Eye (tissue), 1 donor: ENCODE measurements at regions not wholly inside any gene's neighbourhood (a gene's known extent, or its start where the extent isn't known, plus 50 kb on each side); places are given as distances from the start of the nearest gene placed in this dataset.

ENCODE experiments used
- DNase-seq: peaks from one replicate; pipeline ENCODE4 v3.0.0-alpha.2; 2015

- no peak for DNase-seq
Observed at GRCh38 chr6:45830441-45831139, 185.1 kb downstream of the CLIC5 start.

GRCh38 chr6:45829873-45830272 lies 185.8 kb downstream of the CLIC5 start:
- no peak for DNase-seq

DNA sequence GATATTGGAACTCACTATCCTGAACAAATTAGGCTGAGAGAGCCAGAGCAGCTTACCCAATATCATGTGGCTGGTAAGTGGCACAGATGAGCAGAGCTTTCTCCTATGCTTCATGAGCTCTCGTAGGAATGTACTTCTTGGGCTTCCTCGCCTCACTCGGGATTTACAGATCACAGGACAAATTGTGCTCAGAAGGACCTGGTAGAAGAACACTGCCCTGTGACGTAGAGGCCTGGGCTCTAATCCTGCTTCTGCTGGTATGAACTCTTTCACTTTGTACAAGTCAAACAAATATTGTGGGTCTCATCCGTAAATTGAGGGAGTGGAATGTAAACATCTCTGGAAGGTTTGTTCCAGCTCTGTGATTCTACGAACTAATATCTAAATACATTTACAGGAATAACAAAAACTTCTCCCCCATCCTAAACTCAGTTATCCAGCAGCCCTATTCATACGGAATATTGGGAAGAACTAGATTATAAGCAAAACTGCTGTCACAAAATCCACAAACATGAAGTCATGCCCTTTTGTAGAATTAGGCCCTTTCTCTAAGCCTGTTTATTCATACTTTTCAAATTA lies 187.6 kb downstream of the CLIC5 start:
- no peak for DNase-seq

GRCh38 chr6:45822873-45823272 lies 192.8 kb downstream of the CLIC5 start:
- DNase-seq = no peak

DNA sequence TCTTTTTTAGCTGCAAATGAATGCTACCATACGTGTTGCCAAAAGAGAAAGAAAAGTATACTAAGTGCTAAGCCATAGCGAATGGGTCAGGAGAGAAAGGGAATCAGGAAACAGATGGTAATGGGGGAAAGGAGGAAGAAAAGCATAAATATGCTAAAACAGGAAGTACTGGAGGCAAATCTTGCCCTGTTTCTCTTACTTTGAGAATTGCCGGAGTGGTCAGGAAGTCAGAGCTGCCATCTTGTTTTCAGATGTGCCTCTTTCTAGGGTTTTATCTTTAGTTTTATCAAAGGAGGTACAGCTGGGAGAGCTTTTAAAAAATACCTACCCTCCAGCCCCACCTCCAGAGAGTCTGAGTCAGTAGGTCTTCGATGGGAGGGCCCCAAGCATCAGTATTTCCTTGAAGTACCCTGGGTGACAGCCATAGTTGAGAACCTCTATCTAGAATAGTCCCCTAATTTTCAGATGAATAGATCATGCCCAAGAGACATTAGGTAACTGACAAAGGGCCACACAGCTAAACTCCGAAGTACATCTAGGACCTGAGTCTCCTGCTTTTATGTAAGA lies 193.3 kb downstream of the CLIC5 start:
- no peak for DNase-seq

DNA sequence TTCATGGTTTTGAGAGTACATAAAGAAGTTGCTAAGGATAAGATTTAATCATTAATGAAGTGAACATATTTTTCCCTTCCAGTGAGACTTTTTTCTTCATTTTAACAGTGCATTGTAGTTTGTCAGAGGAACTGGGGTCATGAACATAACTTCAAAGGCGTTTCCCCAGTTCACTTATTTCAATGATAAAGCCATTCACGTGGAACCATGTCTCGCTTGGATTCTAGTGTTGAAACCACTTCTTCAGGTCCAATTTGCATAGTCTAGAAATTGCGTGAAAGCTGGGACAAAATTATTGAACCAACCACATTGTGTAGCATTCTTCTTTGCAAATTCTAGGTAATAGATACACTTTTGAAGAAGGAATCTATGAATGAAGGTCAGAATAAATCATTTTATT lies 197.0 kb downstream of the CLIC5 start:
- no peak for DNase-seq

GRCh38 chr6:45816674-45817297 lies 198.9 kb downstream of the CLIC5 start:
- DNase-seq = peak; percentile 15

DNA sequence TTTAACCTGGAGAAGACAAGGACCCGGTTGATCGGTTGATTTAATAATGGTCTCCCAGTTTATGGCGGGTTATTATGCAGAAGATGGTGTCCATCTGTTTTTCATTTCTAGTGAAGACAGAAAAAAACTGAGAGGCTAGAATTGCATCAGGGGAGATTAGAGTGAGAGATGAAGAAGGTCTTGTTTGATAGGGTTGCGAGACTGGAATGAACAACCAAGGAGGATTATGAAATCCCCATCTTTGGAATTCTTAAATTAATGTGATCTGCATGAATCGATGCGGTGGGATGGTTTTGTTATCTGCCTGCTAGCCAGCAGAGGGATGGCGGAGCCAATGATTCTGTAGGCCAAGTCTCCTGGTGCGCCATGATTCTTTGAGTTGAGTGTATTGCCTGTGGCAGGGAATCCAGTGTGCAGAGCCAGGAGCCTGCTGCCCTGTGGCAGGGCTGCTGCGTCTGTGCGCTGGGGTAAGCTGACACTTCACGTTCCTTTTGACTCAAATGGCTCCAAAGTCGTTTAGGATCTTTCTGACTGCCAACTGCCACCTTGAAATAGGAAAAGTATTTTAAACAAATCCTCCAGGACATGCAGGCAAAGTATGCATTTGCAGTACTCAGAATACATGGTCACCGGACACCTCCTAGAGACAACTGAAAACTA lies 200.1 kb downstream of the CLIC5 start:
- peak; percentile 20 for DNase-seq

- no peak for DNase-seq
Observed at GRCh38 chr6:45814772-45815171, 200.9 kb downstream of the CLIC5 start.

- DNase-seq = no peak
Observed at GRCh38 chr6:45813943-45814342, 201.7 kb downstream of the CLIC5 start.

DNA sequence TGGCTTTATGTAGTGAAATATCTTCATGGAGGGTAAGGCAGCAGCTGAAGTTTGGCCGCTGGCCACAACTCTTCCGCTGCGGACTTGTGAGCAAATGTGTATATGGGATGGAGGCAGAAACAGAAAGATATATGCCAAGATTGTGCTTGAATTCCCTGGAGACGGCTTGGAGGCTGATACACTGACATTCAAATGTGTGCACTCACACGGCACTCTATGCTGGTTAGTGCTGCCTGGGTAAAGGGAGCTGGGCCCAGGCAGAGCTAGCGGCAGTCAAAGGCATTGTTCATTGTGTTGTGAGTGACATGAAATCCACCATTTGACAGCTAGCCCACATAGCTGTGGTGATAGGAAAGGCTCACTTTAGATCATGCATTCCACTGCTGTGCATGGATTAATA lies 202.7 kb downstream of the CLIC5 start:
- peak; percentile 85 for DNase-seq

- no peak for DNase-seq
Observed at GRCh38 chr6:45808917-45809316, 206.7 kb downstream of the CLIC5 start.

GRCh38 chr6:45808042-45808645 lies 207.5 kb downstream of the CLIC5 start:
- peak; percentile 56 for DNase-seq

DNA sequence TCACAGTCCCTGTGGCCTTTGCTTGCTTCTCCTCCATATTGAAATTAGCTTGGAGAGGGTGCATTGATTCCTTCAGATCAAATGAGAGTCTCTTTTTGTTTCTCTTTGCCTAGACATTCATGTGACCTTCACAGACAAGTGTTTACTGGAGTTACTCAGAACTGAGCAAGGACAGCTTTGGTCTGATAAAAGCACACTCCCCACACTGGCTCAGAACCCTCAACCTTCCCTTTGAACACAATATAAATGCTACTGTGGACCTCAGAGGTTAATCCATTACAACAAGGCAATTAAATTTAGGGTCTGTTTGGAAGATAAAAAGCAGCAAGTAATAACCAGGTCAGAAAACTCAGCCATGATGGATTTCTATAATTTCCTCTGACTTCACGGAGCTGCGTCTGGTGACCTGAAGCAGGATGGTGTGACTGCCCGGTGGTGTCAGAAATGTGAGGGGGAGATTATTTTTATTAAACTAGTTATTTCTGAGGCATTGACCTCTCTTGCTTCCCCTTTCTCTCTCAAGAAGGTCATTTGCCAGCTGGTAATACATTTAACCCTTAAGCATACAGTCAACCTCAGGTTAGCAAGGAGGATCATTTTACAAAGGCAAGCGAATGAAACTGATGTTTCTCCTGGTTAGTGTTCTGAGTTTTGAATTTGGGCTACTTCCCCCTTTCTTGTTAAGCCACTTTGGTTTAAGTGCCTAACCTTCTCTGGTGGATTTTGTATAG lies 208.2 kb downstream of the CLIC5 start:
- no peak for DNase-seq

DNA sequence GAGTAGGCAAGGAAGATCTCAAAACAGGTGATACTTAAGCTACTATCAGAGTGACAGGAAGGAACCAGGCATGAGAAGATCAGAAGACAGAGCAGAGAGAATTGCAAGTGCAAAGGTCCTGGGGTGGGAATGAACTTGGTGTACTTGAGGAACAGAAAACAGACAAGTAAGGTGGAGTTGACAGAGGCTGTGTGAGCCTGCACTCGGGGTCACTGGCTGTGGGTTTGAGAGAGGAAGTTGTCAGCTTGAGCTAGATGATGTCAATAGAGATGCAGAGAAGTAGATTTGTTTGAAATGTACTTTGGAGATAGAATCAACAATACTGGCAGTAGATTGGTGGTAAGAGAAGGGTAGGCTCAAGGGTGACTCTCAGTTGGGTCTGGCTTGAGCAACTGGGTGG lies 209.5 kb downstream of the CLIC5 start:
- DNase-seq = no peak

- DNase-seq = no peak
Observed at GRCh38 chr6:45803071-45803470, 212.6 kb downstream of the CLIC5 start.

GRCh38 chr6:45801471-45802289 lies 214.0 kb downstream of the CLIC5 start:
- DNase-seq = no peak

DNA sequence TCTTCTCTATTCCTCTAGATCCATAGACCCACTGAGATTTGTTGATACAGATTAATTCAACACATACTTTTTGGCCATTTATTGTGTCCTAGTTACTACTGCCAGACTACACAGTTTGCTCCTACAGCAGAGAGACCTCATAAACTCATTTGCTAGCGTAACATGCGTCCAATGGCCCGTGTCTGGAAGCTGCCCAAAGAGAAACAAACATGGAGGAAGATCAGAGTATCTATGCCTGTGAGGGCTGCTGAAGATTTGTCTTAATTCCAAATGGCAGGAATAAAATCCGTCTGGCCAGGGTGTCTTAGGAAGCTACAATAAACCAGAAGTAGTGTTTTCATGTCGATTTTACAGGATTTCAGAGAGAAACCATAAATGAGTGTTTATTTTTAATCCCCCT lies 214.7 kb downstream of the CLIC5 start:
- DNase-seq = no peak

DNA sequence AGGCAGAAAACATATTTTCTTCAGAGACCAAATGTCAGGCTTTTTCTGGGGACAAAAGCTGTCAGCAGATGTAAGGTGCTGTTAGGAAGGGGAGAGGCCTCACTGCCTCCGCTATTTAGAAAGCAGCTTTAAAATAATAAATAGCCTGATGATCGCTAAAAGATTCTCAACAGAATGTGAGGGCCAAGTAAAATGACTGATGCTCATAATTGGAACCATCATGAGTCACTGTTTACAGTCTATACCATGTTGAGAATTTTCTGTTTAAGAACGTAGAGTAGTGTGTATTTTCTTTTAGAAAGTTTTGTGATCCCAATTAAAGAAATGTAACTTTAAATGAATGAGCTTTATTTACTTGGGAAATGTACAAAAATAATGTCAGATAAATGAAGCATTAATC lies 220.0 kb downstream of the CLIC5 start:
- no peak for DNase-seq

- no peak for DNase-seq
Observed at GRCh38 chr6:45794465-45794864, 221.2 kb downstream of the CLIC5 start.
